ENCODE measurements at regions not wholly inside any gene's neighbourhood (a gene's known extent, or its start where the extent isn't known, plus 50 kb on each side); places are given as distances from the start of the nearest gene placed in this dataset.

GRCh38 chr3:88362428-88362827, 212.7 kb downstream of the C3orf38 start:
- no peaks in the 10 kb centered on the region for H3K9me3 ChIP-seq (ENCODE audit: control insufficient read depth, insufficient read depth, low read depth, low read length)
- TF ChIP-seq SIN3A (IDR thresholded peaks at IDR 0.05; ENCODE audit: borderline replicate concordance, insufficient read depth, low read depth, low read length): no peak
- no peak for TF ChIP-seq CTCF (IDR thresholded peaks at IDR 0.05)
- TF ChIP-seq POLR2AphosphoS5 (IDR thresholded peaks at IDR 0.05; ENCODE audit: low read depth, low read length): no peak
- TF ChIP-seq, protein P1, sequence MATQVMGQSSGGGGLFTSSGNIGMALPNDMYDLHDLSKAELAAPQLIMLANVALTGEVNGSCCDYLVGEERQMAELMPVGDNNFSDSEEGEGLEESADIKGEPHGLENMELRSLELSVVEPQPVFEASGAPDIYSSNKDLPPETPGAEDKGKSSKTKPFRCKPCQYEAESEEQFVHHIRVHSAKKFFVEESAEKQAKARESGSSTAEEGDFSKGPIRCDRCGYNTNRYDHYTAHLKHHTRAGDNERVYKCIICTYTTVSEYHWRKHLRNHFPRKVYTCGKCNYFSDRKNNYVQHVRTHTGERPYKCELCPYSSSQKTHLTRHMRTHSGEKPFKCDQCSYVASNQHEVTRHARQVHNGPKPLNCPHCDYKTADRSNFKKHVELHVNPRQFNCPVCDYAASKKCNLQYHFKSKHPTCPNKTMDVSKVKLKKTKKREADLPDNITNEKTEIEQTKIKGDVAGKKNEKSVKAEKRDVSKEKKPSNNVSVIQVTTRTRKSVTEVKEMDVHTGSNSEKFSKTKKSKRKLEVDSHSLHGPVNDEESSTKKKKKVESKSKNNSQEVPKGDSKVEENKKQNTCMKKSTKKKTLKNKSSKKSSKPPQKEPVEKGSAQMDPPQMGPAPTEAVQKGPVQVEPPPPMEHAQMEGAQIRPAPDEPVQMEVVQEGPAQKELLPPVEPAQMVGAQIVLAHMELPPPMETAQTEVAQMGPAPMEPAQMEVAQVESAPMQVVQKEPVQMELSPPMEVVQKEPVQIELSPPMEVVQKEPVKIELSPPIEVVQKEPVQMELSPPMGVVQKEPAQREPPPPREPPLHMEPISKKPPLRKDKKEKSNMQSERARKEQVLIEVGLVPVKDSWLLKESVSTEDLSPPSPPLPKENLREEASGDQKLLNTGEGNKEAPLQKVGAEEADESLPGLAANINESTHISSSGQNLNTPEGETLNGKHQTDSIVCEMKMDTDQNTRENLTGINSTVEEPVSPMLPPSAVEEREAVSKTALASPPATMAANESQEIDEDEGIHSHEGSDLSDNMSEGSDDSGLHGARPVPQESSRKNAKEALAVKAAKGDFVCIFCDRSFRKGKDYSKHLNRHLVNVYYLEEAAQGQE (IDR thresholded peaks at IDR 0.05; ENCODE audit: insufficient read depth in 1 of 2, low read depth in 2 of 2, low read length in 1 of 2): no peak
- intact Hi-C loops (cut with micrococcal nuclease; ENCODE audit: unreplicated experiment): no loop called here
- no peaks in the 10 kb centered on the region for H3K36me3 ChIP-seq (ENCODE audit: control insufficient read depth, insufficient read depth, low read length)
- in situ Hi-C loops (cut with HindIII; ENCODE audit: low pct_unique_long_range_greater_than_20kb, low sequenced_read_pairs): no loop called here
- ChIA-PET POLR2A (no interaction called here), CTCF (no interaction called here)
- no peaks in the 10 kb centered on the region for H3K4me1 ChIP-seq (ENCODE audit: control insufficient read depth, insufficient read depth, low read length)
- H3K4me3 ChIP-seq (ENCODE audit: low read depth in 2 of 2, low read length in 2 of 2): no peak overlapping the region
- ATAC-seq: no peak
- H3K27me3 ChIP-seq (ENCODE audit: control insufficient read depth, insufficient read depth, low read length): no peaks in the 10 kb centered on the region
- H3K27ac ChIP-seq (ENCODE audit: low read length): no peak overlapping the region
- no TSS peak for BruUV-seq (replicated peaks)
- no peak for DNase-seq (ENCODE audit: low read depth, low spot score)

GRCh38 chr3:88364926-88365325, 215.2 kb downstream of the C3orf38 start:
- H3K9me3 ChIP-seq (ENCODE audit: control insufficient read depth, insufficient read depth, low read depth, low read length): no peaks in the 10 kb centered on the region
- ChIA-PET CTCF (no interaction called here), POLR2A (no interaction called here)
- DNase-seq (ENCODE audit: low read depth, low spot score) (no peak), ATAC-seq (no peak)
- H3K36me3 ChIP-seq (ENCODE audit: control insufficient read depth, insufficient read depth, low read length): no peaks in the 10 kb centered on the region
- in situ Hi-C loops (cut with HindIII; ENCODE audit: low pct_unique_long_range_greater_than_20kb, low sequenced_read_pairs) (no loop called here), intact Hi-C loops (cut with micrococcal nuclease; ENCODE audit: unreplicated experiment) (no loop called here)
- BruUV-seq (replicated peaks): no TSS peak
- no peak overlapping the region for H3K27ac ChIP-seq (ENCODE audit: low read length)
- TF ChIP-seq, protein P1 (IDR thresholded peaks at IDR 0.05; ENCODE audit: insufficient read depth in 1 of 2, low read depth in 2 of 2, low read length in 1 of 2): no peak
- no peak for TF ChIP-seq CTCF (IDR thresholded peaks at IDR 0.05)
- no peak for TF ChIP-seq POLR2AphosphoS5 (IDR thresholded peaks at IDR 0.05; ENCODE audit: low read depth, low read length)
- no peak for TF ChIP-seq SIN3A (IDR thresholded peaks at IDR 0.05; ENCODE audit: borderline replicate concordance, insufficient read depth, low read depth, low read length)
- no peak for TF ChIP-seq TCF7L2 (IDR thresholded peaks at IDR 0.05; ENCODE audit: low read depth, low read length)
- no peak overlapping the region for H3K4me3 ChIP-seq (ENCODE audit: low read depth in 2 of 2, low read length in 2 of 2)
- H3K4me1 ChIP-seq (ENCODE audit: control insufficient read depth, insufficient read depth, low read length): no peaks in the 10 kb centered on the region
- H3K27me3 ChIP-seq (ENCODE audit: control insufficient read depth, insufficient read depth, low read length): no peaks in the 10 kb centered on the region

Data from Panc1 (cell line).